GM13977 (cell line): ENCODE measurements at regions not wholly inside any gene's neighbourhood (a gene's known extent, or its start where the extent isn't known, plus 50 kb on each side); places are given as distances from the start of the nearest gene placed in this dataset.

Source experiments
- DNase-seq: peaks from one replicate; pipeline ENCODE4 v3.0.0; 2012; ENCODE audit warnings: low spot score
- in situ Hi-C: fragments of 300-500 bp; cut with MboI; formaldehyde crosslinking; loops from one replicate; pipeline ENCODE4 v1.12.0; 2022; ENCODE audit warnings: low sequenced_read_pairs, low pct_unique_long_range_greater_than_20kb, mixed read lengths, inconsistent platforms; ENCODE audit not compliant: unreplicated experiment
- TF ChIP-seq, protein P1 (sequence below): IDR thresholded peaks from 2 replicates; pipeline ENCODE4 v1.5.1; 2012; ENCODE audit warnings: mild to moderate bottlenecking, control low read depth; ENCODE audit not compliant: insufficient read depth; ENCODE audit errors: extremely low read depth, missing control alignments

- in situ Hi-C loops = no loop called here
- no peak for DNase-seq
- TF ChIP-seq, protein P1, sequence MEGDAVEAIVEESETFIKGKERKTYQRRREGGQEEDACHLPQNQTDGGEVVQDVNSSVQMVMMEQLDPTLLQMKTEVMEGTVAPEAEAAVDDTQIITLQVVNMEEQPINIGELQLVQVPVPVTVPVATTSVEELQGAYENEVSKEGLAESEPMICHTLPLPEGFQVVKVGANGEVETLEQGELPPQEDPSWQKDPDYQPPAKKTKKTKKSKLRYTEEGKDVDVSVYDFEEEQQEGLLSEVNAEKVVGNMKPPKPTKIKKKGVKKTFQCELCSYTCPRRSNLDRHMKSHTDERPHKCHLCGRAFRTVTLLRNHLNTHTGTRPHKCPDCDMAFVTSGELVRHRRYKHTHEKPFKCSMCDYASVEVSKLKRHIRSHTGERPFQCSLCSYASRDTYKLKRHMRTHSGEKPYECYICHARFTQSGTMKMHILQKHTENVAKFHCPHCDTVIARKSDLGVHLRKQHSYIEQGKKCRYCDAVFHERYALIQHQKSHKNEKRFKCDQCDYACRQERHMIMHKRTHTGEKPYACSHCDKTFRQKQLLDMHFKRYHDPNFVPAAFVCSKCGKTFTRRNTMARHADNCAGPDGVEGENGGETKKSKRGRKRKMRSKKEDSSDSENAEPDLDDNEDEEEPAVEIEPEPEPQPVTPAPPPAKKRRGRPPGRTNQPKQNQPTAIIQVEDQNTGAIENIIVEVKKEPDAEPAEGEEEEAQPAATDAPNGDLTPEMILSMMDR = no peak
These were observed 90.0 kb downstream of the TRIB2 start for GRCh38 chr2:12806549-12807242.

DNA sequence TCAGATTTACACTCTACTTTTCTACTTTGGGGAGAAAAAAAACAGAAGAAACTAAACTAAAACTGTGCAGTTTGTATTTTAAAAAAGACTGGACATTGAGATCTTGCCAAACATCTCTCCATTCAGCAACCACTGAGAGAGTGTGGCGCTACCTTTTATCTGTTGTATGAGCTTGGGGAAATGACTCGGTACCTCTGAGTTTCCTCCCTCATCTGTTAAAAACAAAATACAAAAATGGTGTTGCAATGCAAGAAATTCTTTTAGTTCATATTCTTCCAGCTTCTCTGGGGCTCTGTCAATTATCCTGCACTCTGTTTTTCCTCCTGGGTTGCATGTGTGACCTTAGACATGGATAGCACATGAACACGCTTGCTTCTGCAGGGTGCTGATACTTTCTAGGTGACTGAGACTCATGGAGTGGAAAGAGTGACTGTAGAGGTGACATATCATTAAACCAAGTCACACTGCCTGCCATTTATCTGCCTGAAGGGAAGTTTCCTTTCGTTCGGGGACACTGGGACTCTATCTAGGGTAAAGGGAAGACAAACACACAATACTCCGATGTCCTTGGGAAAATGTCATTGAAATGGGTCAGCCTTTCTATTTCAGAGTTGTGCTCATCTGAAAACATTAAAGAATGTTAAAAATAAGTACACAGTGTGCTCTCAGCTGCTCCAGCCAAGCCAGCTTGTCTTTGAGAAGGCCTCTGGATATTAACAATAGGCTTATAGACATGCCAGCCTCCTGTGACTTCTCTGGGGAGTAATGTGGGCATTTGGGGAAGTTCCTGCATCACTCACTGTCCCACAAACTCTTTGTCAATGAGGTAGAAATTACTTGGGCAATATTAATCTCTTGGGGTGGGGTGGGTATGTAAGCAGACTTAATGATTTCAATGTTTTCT, 91.4 kb downstream of the TRIB2 start:
- in situ Hi-C loops = no loop called here

DNA sequence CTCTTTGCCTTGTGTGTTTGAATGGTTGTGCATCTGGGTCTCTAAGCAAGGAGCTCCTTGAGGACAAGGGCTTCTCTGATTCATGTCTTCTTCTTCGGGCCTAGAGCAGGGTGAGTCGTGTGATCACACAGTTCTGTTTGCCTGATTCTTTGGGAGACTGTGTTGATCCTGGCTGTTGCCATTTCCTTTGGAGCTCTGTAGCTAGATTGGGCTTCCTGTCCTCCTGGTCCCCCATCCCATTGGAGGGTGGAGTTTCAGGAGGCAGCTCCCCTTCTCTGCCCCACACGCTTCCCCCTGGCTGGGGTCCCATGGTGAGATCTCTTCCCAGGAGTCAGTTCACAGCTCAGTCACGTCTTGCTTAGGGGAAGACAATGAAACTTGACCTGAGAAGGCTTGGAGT, 92.8 kb downstream of the TRIB2 start:
- no peak for DNase-seq
- TF ChIP-seq, protein P1 = no peak
- in situ Hi-C loops = no loop called here

More for the DNA sequence above, 91.4 kb downstream of the TRIB2 start:
- no peak for DNase-seq
- TF ChIP-seq, protein P1 = no peak

- in situ Hi-C loops = no loop called here
- TF ChIP-seq, protein P1 = no peak
- DNase-seq = no peak
These were observed 95.2 kb downstream of the TRIB2 start for GRCh38 chr2:12811916-12812315.

DNA sequence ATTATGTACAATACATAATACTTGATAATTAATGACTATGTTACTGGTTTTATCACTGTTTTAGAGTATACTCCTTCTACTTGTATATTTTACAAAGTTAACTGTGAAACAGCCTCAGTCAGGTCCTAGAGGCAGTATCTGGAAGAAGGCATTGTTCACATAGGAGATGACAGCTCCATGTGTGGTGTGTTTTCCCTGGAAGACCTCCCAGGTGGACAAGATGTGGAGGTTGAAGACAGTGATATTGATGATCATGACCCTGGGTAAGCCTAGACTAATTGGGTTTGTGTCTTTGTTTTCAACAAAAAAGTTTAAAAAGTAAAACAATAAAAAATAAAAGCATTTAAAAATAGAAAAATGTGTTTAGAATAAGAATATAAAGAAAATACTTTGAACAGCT, 96.4 kb downstream of the TRIB2 start:
- in situ Hi-C loops = no loop called here
- no peak for DNase-seq
- TF ChIP-seq, protein P1 = no peak

- no peak for DNase-seq
- in situ Hi-C loops = no loop called here
- TF ChIP-seq, protein P1 = no peak
These were observed 99.9 kb downstream of the TRIB2 start for GRCh38 chr2:12816379-12817306.
